HepG2 (cell line): ENCODE measurements at regions not wholly inside any gene's neighbourhood (a gene's known extent, or its start where the extent isn't known, plus 50 kb on each side); places are given as distances from the start of the nearest gene placed in this dataset.

ENCODE experiments used
- ATAC-seq: fragments of 200-7000 bp; cut with Tn5 transposase; 3 replicates; pipeline ENCODE4 v1.9.1; 2020; ENCODE audit warnings: mild to moderate bottlenecking, moderate library complexity
- BruUV-seq: library from RNA; stranded (reverse); fragments of 400-500 nt; replicated peaks from 2 replicates; lab custom pipeline; 2021; lab: Mats Ljungman, UMichigan
- CTCF ChIA-PET: fragments of 300-600 bp; formaldehyde crosslinking; extraction: SDS; loops from one replicate; lab custom pipeline; 2021; ENCODE audit warnings: low total read pairs, inconsistent platforms, low intra/inter-chr PET ratio; lab: Yijun Ruan, JAX
- POLR2A ChIA-PET: fragments of 350-600 bp; sonication (Branson Sonifier 250); formaldehyde crosslinking; loops from one replicate; lab custom pipeline; 2020; ENCODE audit warnings: antibody characterized with exemption, inconsistent platforms; lab: Yijun Ruan, JAX
- DNase-seq: peaks from one replicate; pipeline ENCODE4 v3.0.0-alpha.2; 2015; ENCODE audit warnings: low spot score
- FAIRE-seq: peaks from 3 replicates; lab custom pipeline; 2011; peaks lifted over from hg19 to GRCh38; lab: Jason Lieb, UNC
- H2AFZ ChIP-seq: one replicate; pipeline ENCODE4 v1.6.1; 2011; ENCODE audit warnings: low read length, inconsistent platforms
- H3K27ac ChIP-seq: fragments of 300-600 bp; 3 replicates; pipeline ENCODE4 v1.8.0; 2011; ENCODE audit warnings: mixed run types, mild to moderate bottlenecking, mixed read lengths, low read length, inconsistent platforms; ENCODE audit not compliant: insufficient read depth; ENCODE audit errors: extremely low read length
- H3K27me3 ChIP-seq, 2 experiments: fragments of 200-600 bp in 1 of 2; 2 replicates in 1 of 2; 3 replicates in 1 of 2; pipeline versions ENCODE4 v1.6.0 to v1.8.0; 2011; ENCODE audit warnings: low read length in 2 of 2, mild to moderate bottlenecking in 2 of 2, moderate library complexity in 2 of 2, inconsistent platforms in 1 of 2; ENCODE audit not compliant: insufficient read depth in 2 of 2, control insufficient read depth in 1 of 2
- H3K36me3 ChIP-seq, 2 experiments: fragments of 200-600 bp in 1 of 2; replicated peaks in 1 of 2; 2 replicates in 1 of 2; 3 replicates in 1 of 2; pipeline versions ENCODE4 v1.5.1 to v1.8.0; 2011; ENCODE audit warnings: low read length in 2 of 2, inconsistent platforms in 1 of 2; ENCODE audit not compliant: insufficient read depth in 2 of 2, control insufficient read depth in 1 of 2
- H3K4me1 ChIP-seq: 2 replicates; pipeline ENCODE4 v1.5.1; 2012; ENCODE audit warnings: low read length, inconsistent platforms; ENCODE audit not compliant: insufficient read depth
- H3K4me2 ChIP-seq: 2 replicates; pipeline ENCODE4 v1.6.0; 2011; ENCODE audit warnings: low read depth, low read length, inconsistent platforms
- H3K4me3 ChIP-seq, 3 experiments: fragments of 200-600 bp in 1 of 3; sonication (generic), shearing (Covaris generic) in 1 of 3; replicated peaks in 1 of 3; 2 replicates each; pipeline ENCODE4 v1.5.1; 2011 to 2016; ENCODE audit warnings: low read length in 3 of 3, inconsistent platforms in 2 of 3, low read depth in 2 of 3, mild to moderate bottlenecking in 2 of 3, control low read depth in 1 of 3, mixed read lengths in 1 of 3; ENCODE audit not compliant: insufficient read depth in 1 of 3
- H3K79me2 ChIP-seq: one replicate; pipeline ENCODE4 v1.6.1; 2011; ENCODE audit warnings: low read length, inconsistent platforms; ENCODE audit not compliant: insufficient read depth
- H3K9ac ChIP-seq: 2 replicates; pipeline ENCODE4 v1.6.0; 2011; ENCODE audit warnings: mild to moderate bottlenecking, low read depth, low read length, inconsistent platforms; ENCODE audit not compliant: insufficient read depth
- H3K9me3 ChIP-seq: 2 replicates; pipeline ENCODE4 v1.5.1; 2012; ENCODE audit warnings: mild to moderate bottlenecking, low read length
- H4K20me1 ChIP-seq: 2 replicates; pipeline ENCODE4 v1.6.0; 2011; ENCODE audit warnings: inconsistent platforms, mild to moderate bottlenecking, low read length, moderate library complexity; ENCODE audit not compliant: insufficient read depth
- CERS6 ChIP-seq: sonication (generic); formaldehyde crosslinking; IDR thresholded peaks from 2 replicates; pipeline ENCODE4 v1.5.0; 2020; ENCODE audit warnings: missing genetic modification reagents
- HNRNPLL ChIP-seq: fragments of 200-400 bp; formaldehyde crosslinking; IDR thresholded peaks from 2 replicates; pipeline ENCODE4 v1.6.1; 2017; ENCODE audit warnings: mild to moderate bottlenecking, low read depth, low read length; ENCODE audit not compliant: poor library complexity, severe bottlenecking
- KLF11 ChIP-seq: IDR thresholded peaks from 2 replicates; pipeline ENCODE4 v1.6.1; 2016; ENCODE audit warnings: missing compliant biosample characterization
- MLX ChIP-seq: IDR thresholded peaks from 2 replicates; pipeline ENCODE4 v1.6.1; 2016
- REST ChIP-seq, 2 experiments: IDR thresholded peaks; 2 replicates each; pipeline ENCODE4 v1.6.1; 2011 to 2012; ENCODE audit warnings: low read length in 2 of 2, borderline replicate concordance in 1 of 2, low read depth in 1 of 2, mild to moderate bottlenecking in 1 of 2, moderate library complexity in 1 of 2
- TFE3 ChIP-seq: IDR thresholded peaks from 2 replicates; pipeline ENCODE4 v1.6.1; 2016
- ZNF225 ChIP-seq: sonication (generic); formaldehyde crosslinking; IDR thresholded peaks from 2 replicates; pipeline ENCODE4 v1.4.0; 2020; ENCODE audit warnings: mild to moderate bottlenecking, missing genetic modification reagents
- ZNF280B ChIP-seq: sonication (generic); formaldehyde crosslinking; IDR thresholded peaks from 2 replicates; pipeline ENCODE4 v1.5.0; 2020; ENCODE audit warnings: missing genetic modification reagents, mild to moderate bottlenecking, borderline replicate concordance
- ZNF430 ChIP-seq: sonication (generic); formaldehyde crosslinking; IDR thresholded peaks from 2 replicates; pipeline ENCODE4 v1.9.0; 2021; ENCODE audit warnings: mild to moderate bottlenecking, missing genetic modification reagents
- ZNF569 ChIP-seq: sonication (generic); formaldehyde crosslinking; IDR thresholded peaks from 2 replicates; pipeline ENCODE4 v1.5.0; 2020; ENCODE audit warnings: mild to moderate bottlenecking, missing genetic modification reagents, moderate library complexity, borderline replicate concordance
- ZNF577 ChIP-seq: sonication (generic); formaldehyde crosslinking; IDR thresholded peaks from 2 replicates; pipeline ENCODE4 v1.4.0; 2020; ENCODE audit warnings: mild to moderate bottlenecking, low read depth, missing genetic modification reagents, borderline replicate concordance
- ZNF615 ChIP-seq: sonication (generic); formaldehyde crosslinking; IDR thresholded peaks from 2 replicates; pipeline ENCODE4 v1.5.0; 2020; ENCODE audit warnings: mild to moderate bottlenecking, missing genetic modification reagents, borderline replicate concordance
- ZNF674 ChIP-seq: sonication (generic); formaldehyde crosslinking; IDR thresholded peaks from 2 replicates; pipeline ENCODE4 v1.5.0; 2020; ENCODE audit warnings: low read depth, mild to moderate bottlenecking, missing genetic modification reagents
- ZNF792 ChIP-seq: IDR thresholded peaks from 2 replicates; pipeline ENCODE4 v1.6.1; 2016
- WGBS: methylation state at CpG from one replicate; pipeline ENCODE4 v1.1.6; 2017; ENCODE audit warnings: low lambda C conversion rate; 5-methylcytosine and 5-hydroxymethylcytosine counted together
- in situ Hi-C: cut with HindIII; loops from 2 replicates; pipeline ENCODE4 v1.10.0; 2017; ENCODE audit warnings: low pct_unique_long_range_greater_than_20kb; ENCODE audit not compliant: extremely low pct_ligation_motif_present
- intact Hi-C: fragments of 100-400 bp; cut with micrococcal nuclease; formaldehyde crosslinking; loops from one replicate; pipeline ENCODE4 v1.10.0; 2022; ENCODE audit not compliant: unreplicated experiment

GRCh38 chr15:81492331-81492968 lies 118.4 kb upstream of the TMC3 start:
- POLR2A ChIA-PET: no interaction called here
- H4K20me1 ChIP-seq: no peaks in the 10 kb centered on the region
- FAIRE-seq: no peak
- TF ChIP-seq ZNF569 (CRISPR knock-in tag) (no peak), REST (IDR thresholded peaks at IDR 0.05; ENCODE audit: borderline replicate concordance in 1 of 2, low read depth in 1 of 2, low read length in 2 of 2) (no peak), CERS6 (CRISPR knock-in tag) (no peak), KLF11 (CRISPR knock-in tag) (no peak), ZNF430 (CRISPR knock-in tag) (no peak), ZNF674 (no peak), ZNF792 (no peak), ZNF225 (CRISPR knock-in tag) (no peak), ZNF615 (CRISPR knock-in tag) (no peak), MLX (CRISPR knock-in tag) (no peak), HNRNPLL (no peak), TFE3 (no peak), ZNF280B (CRISPR knock-in tag) (no peak), ZNF577 (CRISPR knock-in tag) (no peak)
- TF ChIP-seq, all 625 proteins: peak for 0
- no peaks in the 10 kb centered on the region for H3K9me3 ChIP-seq
- no peak overlapping the region for H2AFZ ChIP-seq
- in situ Hi-C loops: no loop called here
- no peaks in the 10 kb centered on the region for H3K36me3 ChIP-seq
- H3K27me3 ChIP-seq: no peaks in the 10 kb centered on the region; a peak in 1 of 5 replicates
- no peaks in the 10 kb centered on the region for H3K79me2 ChIP-seq
- WGBS: 50% methylated on average over 1 of the region's 3 CpGs
- no peak overlapping the region for H3K4me3 ChIP-seq
- intact Hi-C loops: no loop called here
- CTCF ChIA-PET: no interaction called here
- ATAC-seq (no peak), DNase-seq (no peak)
- no peak overlapping the region for H3K27ac ChIP-seq
- no peaks in the 10 kb centered on the region for H3K4me1 ChIP-seq
- BruUV-seq: no TSS peak
- H3K4me2 ChIP-seq: no peak overlapping the region
- no peak overlapping the region for H3K9ac ChIP-seq
